Fibroblast of skin of left quadriceps (primary cell): ENCODE measurements at regions not wholly inside any gene's neighbourhood (a gene's known extent, or its start where the extent isn't known, plus 50 kb on each side); places are given as distances from the start of the nearest gene placed in this dataset.

Experiments used
- DNase-seq, 2 experiments: peaks; one replicate each; pipeline ENCODE4 v3.0.0-alpha.2; 2013; ENCODE audit warnings: low read depth in 2 of 2

GRCh38 chr2:10964052-10964790, 52.5 kb downstream of the KCNF1 start:
- no peak for DNase-seq

- DNase-seq, result no peak
Measured at GRCh38 chr2:10965241-10965843, 53.6 kb downstream of the KCNF1 start.

GRCh38 chr2:10966056-10966455, 54.3 kb downstream of the KCNF1 start:
- DNase-seq, result no peak

GRCh38 chr2:10966741-10967140, 55.0 kb downstream of the KCNF1 start:
- no peak for DNase-seq

GRCh38 chr2:10968176-10968575, 56.4 kb downstream of the KCNF1 start:
- no peak for DNase-seq

- DNase-seq, result no peak
Measured at GRCh38 chr2:10970666-10971065, 58.9 kb downstream of the KCNF1 start.

GRCh38 chr2:10971161-10971887, 59.6 kb downstream of the KCNF1 start:
- DNase-seq, result no peak

- no peak for DNase-seq
Measured at GRCh38 chr2:10971888-10972260, 60.1 kb downstream of the KCNF1 start.

- no peak for DNase-seq
Measured at GRCh38 chr2:10972683-10973433, 61.1 kb downstream of the KCNF1 start.

- no peak for DNase-seq
Measured at GRCh38 chr2:10973766-10974165, 62.0 kb downstream of the KCNF1 start.

GRCh38 chr2:10977003-10977402, 65.3 kb downstream of the KCNF1 start:
- DNase-seq, result no peak

GRCh38 chr2:10977621-10978020, 65.9 kb downstream of the KCNF1 start:
- no peak for DNase-seq

GRCh38 chr2:10978090-10978670, 66.4 kb downstream of the KCNF1 start:
- no peak for DNase-seq

- no peak for DNase-seq
Measured at GRCh38 chr2:10980071-10980470, 68.3 kb downstream of the KCNF1 start.

- no peak for DNase-seq
Measured at GRCh38 chr2:10980886-10981425, 69.2 kb downstream of the KCNF1 start.

- no peak for DNase-seq
Measured at GRCh38 chr2:10981451-10981850, 69.7 kb downstream of the KCNF1 start.

- DNase-seq, result no peak
Measured at GRCh38 chr2:10981941-10982431, 70.3 kb downstream of the KCNF1 start.

- no peak for DNase-seq
Measured at GRCh38 chr2:10982931-10983701, 71.4 kb downstream of the KCNF1 start.

- no peak for DNase-seq
Measured at GRCh38 chr2:10983711-10984110, 72.0 kb downstream of the KCNF1 start.

GRCh38 chr2:10984418-10985135, 72.8 kb downstream of the KCNF1 start:
- no peak for DNase-seq
